Panc1 (cell line): ENCODE measurements at regions not wholly inside any gene's neighbourhood (a gene's known extent, or its start where the extent isn't known, plus 50 kb on each side); places are given as distances from the start of the nearest gene placed in this dataset.

Experiments used
- ATAC-seq: fragments of 200-7000 bp; cut with Tn5 transposase; 2 replicates; pipeline ENCODE4 v1.9.1; 2020; ENCODE audit warnings: mild to moderate bottlenecking, moderate library complexity
- BruUV-seq: library from RNA; stranded (reverse); fragments of 400-500 nt; replicated peaks from 2 replicates; lab custom pipeline; 2021; lab: Mats Ljungman, UMichigan
- CTCF ChIA-PET: fragments of 300-600 bp; sonication (Branson Sonifier 250); formaldehyde crosslinking; loops from one replicate; lab custom pipeline; 2022; ENCODE audit warnings: antibody characterized with exemption; lab: Charles Lee
- POLR2A ChIA-PET: fragments of 300-600 bp; sonication (Branson Sonifier 250); formaldehyde crosslinking; loops from one replicate; lab custom pipeline; 2022; ENCODE audit warnings: antibody characterized with exemption; lab: Charles Lee
- DNase-seq: peaks from one replicate; pipeline ENCODE4 v3.0.0-alpha.2; 2010; ENCODE audit warnings: low read depth, low spot score
- H3K27ac ChIP-seq: 2 replicates; pipeline ENCODE4 v1.5.1; 2011; ENCODE audit warnings: mild to moderate bottlenecking, low read length, inconsistent platforms
- H3K27me3 ChIP-seq: fragments of 200-500 bp; sonication (Bioruptor generic); 2 replicates; pipeline ENCODE4 v1.6.0; 2014; ENCODE audit warnings: low read length, inconsistent platforms; ENCODE audit not compliant: control insufficient read depth, insufficient read depth
- H3K36me3 ChIP-seq: fragments of 200-500 bp; sonication (Bioruptor generic); 2 replicates; pipeline ENCODE4 v1.5.1; 2014; ENCODE audit warnings: inconsistent platforms, mild to moderate bottlenecking, low read length, moderate library complexity; ENCODE audit not compliant: control insufficient read depth, insufficient read depth
- H3K4me1 ChIP-seq: 2 replicates; pipeline ENCODE4 v1.5.1; 2011; ENCODE audit warnings: inconsistent platforms, mild to moderate bottlenecking, low read length, moderate library complexity; ENCODE audit not compliant: control insufficient read depth, insufficient read depth
- H3K4me3 ChIP-seq, 2 experiments: 2 replicates each; pipeline ENCODE4 v1.5.1; 2011 to 2012; ENCODE audit warnings: low read depth in 2 of 2, low read length in 2 of 2, mild to moderate bottlenecking in 2 of 2, inconsistent platforms in 1 of 2, moderate library complexity in 1 of 2
- H3K9me3 ChIP-seq: fragments of 200-500 bp; sonication (Bioruptor generic); 2 replicates; pipeline ENCODE4 v1.5.1; 2014; ENCODE audit warnings: low read depth, mild to moderate bottlenecking, inconsistent platforms, low read length, moderate library complexity; ENCODE audit not compliant: control insufficient read depth, insufficient read depth
- POLR2AphosphoS5 ChIP-seq: IDR thresholded peaks from 2 replicates; pipeline ENCODE4 v1.6.1; 2012; ENCODE audit warnings: mild to moderate bottlenecking, low read depth, low read length, moderate library complexity
- SIN3A ChIP-seq: IDR thresholded peaks from 2 replicates; pipeline ENCODE4 v1.6.1; 2012; ENCODE audit warnings: low read depth, mild to moderate bottlenecking, low read length, moderate library complexity, borderline replicate concordance; ENCODE audit not compliant: insufficient read depth
- TCF7L2 ChIP-seq: IDR thresholded peaks from 2 replicates; pipeline ENCODE4 v1.6.1; 2011; ENCODE audit warnings: mild to moderate bottlenecking, low read depth, low read length, inconsistent platforms
- in situ Hi-C: cut with HindIII; loops from 2 replicates; pipeline ENCODE4 v1.10.0; 2016; ENCODE audit warnings: low sequenced_read_pairs, low pct_unique_long_range_greater_than_20kb
- intact Hi-C: fragments of 100-400 bp; cut with micrococcal nuclease; formaldehyde crosslinking; loops from one replicate; pipeline ENCODE4 v1.10.0; 2022; ENCODE audit not compliant: unreplicated experiment
- TF ChIP-seq, protein P1 (sequence below), 2 experiments: IDR thresholded peaks; 2 replicates each; pipeline ENCODE4 v1.6.1; 2011 to 2012; ENCODE audit warnings: low read depth in 2 of 2, control low read depth in 1 of 2, low read length in 1 of 2, mild to moderate bottlenecking in 1 of 2, moderate library complexity in 1 of 2; ENCODE audit not compliant: insufficient read depth in 1 of 2
- TF ChIP-seq, protein P2 (sequence below): fragments of 450-650 bp; IDR thresholded peaks from 2 replicates; pipeline ENCODE4 v1.5.1; 2017; ENCODE audit warnings: mild to moderate bottlenecking

DNA sequence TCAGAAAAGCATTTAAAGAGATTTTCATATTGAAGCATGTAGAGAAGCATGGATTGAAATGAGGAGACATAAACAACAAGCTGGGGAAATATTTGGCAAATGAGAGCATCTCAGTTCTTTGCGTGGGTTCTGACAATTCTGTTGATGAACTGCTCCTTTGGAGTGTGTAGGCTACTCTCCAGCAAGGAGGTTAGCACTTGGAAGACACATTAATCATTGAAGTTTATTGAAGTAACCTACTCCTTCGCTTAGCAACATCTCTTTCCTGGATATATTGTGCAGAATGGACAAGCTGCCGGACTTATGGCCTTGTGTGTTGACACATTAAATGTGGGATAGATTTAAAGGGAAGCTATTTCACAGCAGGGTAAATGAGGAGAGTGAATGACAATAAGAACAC lies 354.5 kb upstream of the VWC2 start:
- in situ Hi-C loops: no loop called here
- Histone ChIP-seq H3K36me3 (no peaks in the 10 kb centered on the region), H3K9me3 (no peaks in the 10 kb centered on the region), H3K4me1 (no peaks in the 10 kb centered on the region), H3K4me3 (no peak overlapping the region), H3K27me3 (no peaks in the 10 kb centered on the region; the same call in 1 of the 2 replicates), H3K27ac (no peak overlapping the region)
- POLR2A ChIA-PET: no interaction called here
- CTCF ChIA-PET: no interaction called here
- no peak for TF ChIP-seq SIN3A
- TF ChIP-seq, protein P1, sequence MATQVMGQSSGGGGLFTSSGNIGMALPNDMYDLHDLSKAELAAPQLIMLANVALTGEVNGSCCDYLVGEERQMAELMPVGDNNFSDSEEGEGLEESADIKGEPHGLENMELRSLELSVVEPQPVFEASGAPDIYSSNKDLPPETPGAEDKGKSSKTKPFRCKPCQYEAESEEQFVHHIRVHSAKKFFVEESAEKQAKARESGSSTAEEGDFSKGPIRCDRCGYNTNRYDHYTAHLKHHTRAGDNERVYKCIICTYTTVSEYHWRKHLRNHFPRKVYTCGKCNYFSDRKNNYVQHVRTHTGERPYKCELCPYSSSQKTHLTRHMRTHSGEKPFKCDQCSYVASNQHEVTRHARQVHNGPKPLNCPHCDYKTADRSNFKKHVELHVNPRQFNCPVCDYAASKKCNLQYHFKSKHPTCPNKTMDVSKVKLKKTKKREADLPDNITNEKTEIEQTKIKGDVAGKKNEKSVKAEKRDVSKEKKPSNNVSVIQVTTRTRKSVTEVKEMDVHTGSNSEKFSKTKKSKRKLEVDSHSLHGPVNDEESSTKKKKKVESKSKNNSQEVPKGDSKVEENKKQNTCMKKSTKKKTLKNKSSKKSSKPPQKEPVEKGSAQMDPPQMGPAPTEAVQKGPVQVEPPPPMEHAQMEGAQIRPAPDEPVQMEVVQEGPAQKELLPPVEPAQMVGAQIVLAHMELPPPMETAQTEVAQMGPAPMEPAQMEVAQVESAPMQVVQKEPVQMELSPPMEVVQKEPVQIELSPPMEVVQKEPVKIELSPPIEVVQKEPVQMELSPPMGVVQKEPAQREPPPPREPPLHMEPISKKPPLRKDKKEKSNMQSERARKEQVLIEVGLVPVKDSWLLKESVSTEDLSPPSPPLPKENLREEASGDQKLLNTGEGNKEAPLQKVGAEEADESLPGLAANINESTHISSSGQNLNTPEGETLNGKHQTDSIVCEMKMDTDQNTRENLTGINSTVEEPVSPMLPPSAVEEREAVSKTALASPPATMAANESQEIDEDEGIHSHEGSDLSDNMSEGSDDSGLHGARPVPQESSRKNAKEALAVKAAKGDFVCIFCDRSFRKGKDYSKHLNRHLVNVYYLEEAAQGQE (IDR thresholded peaks at IDR 0.05; ENCODE audit: insufficient read depth in 1 of 2, low read depth in 2 of 2, low read length in 1 of 2): no peak
- TF ChIP-seq TCF7L2: no peak
- TF ChIP-seq, protein P2, sequence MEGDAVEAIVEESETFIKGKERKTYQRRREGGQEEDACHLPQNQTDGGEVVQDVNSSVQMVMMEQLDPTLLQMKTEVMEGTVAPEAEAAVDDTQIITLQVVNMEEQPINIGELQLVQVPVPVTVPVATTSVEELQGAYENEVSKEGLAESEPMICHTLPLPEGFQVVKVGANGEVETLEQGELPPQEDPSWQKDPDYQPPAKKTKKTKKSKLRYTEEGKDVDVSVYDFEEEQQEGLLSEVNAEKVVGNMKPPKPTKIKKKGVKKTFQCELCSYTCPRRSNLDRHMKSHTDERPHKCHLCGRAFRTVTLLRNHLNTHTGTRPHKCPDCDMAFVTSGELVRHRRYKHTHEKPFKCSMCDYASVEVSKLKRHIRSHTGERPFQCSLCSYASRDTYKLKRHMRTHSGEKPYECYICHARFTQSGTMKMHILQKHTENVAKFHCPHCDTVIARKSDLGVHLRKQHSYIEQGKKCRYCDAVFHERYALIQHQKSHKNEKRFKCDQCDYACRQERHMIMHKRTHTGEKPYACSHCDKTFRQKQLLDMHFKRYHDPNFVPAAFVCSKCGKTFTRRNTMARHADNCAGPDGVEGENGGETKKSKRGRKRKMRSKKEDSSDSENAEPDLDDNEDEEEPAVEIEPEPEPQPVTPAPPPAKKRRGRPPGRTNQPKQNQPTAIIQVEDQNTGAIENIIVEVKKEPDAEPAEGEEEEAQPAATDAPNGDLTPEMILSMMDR: no peak
- TF ChIP-seq POLR2AphosphoS5: no peak
- ATAC-seq: no peak
- no TSS peak for BruUV-seq
- no peak for DNase-seq
- intact Hi-C loops: no loop called here

DNA sequence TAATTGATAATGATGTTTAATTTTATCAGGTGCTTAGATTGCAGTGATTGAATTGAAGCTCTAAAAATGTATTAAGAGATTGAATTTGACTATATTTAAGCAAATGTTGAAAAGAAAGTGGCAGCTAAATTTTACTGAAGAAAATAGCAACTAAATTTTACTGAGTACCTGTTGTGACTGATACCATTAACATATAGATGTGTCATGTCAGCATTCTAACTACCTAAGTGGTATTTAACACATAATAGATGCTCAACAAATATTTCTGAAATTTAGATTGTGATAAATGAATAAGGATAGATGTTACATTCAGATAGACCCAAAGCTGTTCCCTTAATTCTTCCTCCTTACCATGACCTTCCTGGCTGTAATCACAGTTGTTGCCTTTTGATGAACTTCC lies 350.9 kb upstream of the VWC2 start:
- Histone ChIP-seq H3K4me3 (no peak overlapping the region), H3K9me3 (no peaks in the 10 kb centered on the region), H3K27me3 (no peaks in the 10 kb centered on the region; the same call in 1 of the 2 replicates), H3K27ac (no peak overlapping the region), H3K4me1 (no peaks in the 10 kb centered on the region), H3K36me3 (no peaks in the 10 kb centered on the region)
- POLR2A ChIA-PET: no interaction called here
- CTCF ChIA-PET: interaction anchor here (0.6 kb wide), 1 partner anchor 484 kb away, joined by 3 read pairs; no protein-coding TSS in a partner anchor
- TF ChIP-seq SIN3A: no peak
- TF ChIP-seq TCF7L2: no peak
- TF ChIP-seq, protein P2: no peak
- TF ChIP-seq, protein P1 (IDR thresholded peaks at IDR 0.05; ENCODE audit: insufficient read depth in 1 of 2, low read depth in 2 of 2, low read length in 1 of 2): no peak
- TF ChIP-seq POLR2AphosphoS5: no peak
- DNase-seq: no peak
- intact Hi-C loops: no loop called here
- BruUV-seq: no TSS peak
- in situ Hi-C loops: no loop called here
- ATAC-seq: no peak
